CD4-positive, alpha-beta T cell treated with Interleukin-12 subunit alpha and Interleukin-12 subunit beta, for 1 hour (primary cell): ENCODE measurements at regions not wholly inside any gene's neighbourhood (a gene's known extent, or its start where the extent isn't known, plus 50 kb on each side); places are given as distances from the start of the nearest gene placed in this dataset.
A peak's percentile ranks its signal among the peaks of the same experiment; 100 is the strongest.

ENCODE experiments used
- DNase-seq: peaks from one replicate; pipeline ENCODE4 v3.0.0-alpha.2; 2020

DNA sequence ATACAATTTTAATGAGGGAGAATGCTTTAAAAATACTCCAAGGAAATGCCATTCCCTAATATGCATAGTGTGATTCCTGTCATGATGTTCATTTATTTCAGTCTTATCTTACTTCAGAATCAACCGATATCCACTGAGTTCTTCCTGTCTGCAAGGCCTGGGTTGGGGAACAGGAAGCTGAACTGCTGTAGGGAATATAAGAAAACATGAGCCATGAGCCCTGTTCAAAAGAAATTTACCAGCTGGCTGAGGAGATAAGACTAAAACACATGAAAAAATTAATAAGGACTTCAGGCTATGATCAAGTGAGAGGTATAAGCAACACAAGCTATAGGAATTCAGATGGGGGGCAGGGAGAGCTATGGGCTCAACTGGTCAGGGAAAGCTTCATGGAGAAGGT lies 184.7 kb downstream of the PLPP4 start:
- DNase-seq: no peak

DNA sequence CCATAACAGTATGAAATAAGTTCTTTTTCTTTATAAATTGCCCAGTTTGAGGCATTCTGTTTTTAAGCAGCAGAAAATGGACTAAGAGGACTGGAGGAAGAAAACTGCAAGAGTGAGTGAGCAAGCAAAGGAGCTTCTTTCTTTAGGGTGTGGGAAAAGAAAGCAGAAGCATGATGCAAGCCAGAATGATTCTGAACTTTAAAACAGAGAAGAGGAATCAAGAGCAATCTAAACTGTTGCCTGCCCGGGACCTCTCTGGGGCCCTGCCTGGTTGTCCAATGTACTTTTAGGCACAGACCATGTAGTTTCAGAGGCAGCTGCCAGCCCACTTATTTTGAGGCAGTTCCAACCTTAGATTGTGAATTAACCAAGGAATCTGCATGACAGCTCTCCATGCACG lies 186.3 kb downstream of the PLPP4 start:
- no peak for DNase-seq

DNA sequence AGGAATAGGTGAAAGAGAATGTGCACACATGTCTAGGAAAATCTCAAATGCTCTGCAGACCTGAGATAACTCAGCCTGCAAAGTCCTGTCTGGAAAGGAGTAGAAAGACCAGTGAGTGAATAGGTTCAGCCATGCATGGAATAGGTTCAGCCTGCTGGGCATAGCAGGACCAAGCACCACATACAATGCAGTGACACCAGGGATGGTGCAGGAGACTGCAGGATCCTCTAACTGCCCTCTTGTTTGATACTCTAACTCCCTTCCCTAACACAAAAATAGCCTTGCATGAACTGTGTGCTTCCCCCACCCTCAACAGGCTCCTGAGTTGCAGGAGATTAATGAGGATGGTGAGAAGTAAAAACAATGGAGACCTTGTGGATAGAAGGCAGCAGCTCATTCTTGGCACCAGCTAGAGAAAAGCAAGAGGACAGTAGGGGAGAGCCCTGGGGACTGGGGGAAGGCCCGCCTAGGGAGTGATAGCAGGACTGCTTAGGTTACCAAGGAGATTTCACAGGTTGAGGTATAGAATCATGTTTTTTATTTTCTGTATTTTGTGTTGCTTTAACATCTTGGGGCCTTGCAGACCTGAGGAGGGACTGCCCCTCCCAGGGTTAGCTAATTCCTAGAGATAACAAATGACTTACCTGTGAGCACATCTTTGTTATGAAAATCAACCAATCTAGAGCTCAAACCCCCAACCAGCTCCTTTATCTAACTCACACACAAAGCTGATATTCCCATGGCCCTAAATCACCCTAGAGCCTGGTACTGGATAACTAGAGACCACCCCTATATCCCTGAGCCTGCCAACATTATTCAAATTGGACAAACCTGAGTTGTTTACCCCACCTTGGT lies 187.8 kb downstream of the PLPP4 start:
- no peak for DNase-seq

DNA sequence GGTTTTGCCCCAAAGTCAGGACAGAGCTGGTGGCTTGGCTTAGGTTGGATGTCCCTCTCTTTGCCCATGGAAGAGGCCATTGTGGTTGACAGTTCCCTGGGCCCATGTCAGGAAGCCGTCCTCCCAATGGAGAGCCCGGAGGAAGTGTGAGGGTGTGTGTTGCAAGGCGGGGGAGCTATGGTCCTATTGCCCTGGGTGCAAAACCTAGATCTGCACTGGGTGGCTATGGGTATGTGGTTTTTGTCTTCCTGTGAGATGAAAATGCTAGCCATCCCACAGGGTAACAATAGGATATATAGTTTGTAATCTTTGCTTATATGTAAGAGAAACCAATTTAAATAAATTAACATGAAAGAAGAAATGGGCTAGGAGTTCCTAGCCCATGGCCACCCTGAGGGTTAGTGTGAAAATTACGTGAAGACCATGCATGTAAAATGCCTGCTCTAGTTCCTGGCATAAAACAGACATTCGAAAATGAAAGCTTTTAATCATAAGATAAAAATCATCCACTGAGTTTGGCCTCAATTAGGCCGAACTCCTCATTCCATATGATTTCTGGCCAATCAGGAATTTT lies 189.2 kb downstream of the PLPP4 start:
- DNase-seq: no peak

DNA sequence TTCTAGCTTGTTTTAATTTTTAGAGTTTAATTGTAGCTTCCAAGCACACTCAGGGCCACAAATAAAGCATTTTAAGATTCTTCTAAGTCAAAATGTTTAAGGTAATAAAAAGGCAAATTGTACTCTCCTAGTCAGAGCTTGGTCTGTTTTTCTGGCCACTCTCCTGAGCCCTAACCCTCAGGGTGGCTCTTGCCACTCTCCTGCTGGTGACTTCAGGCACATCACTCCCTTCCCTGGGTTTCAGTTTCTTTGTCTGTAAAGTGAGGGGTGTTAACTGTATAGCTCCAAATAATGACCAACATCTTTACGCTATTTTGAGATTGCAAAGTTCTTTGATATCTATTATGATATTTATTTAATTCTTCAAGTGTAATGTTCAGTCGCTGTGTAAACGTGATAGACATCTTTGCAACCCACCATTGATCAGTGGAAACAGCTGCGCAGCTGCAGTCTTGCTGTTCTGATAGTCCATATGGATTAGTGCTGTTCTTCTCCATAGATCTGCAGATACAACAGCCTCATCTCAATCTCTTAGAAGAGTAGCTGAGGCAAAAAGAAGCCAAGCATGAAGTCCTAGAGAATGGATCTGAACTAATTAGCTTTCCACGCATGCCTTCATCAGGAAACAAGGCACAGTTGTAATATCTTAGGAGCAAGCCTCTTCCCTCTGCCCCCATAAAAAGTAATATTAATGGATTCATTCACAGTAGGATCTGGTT lies 189.9 kb downstream of the PLPP4 start:
- DNase-seq: no peak

DNA sequence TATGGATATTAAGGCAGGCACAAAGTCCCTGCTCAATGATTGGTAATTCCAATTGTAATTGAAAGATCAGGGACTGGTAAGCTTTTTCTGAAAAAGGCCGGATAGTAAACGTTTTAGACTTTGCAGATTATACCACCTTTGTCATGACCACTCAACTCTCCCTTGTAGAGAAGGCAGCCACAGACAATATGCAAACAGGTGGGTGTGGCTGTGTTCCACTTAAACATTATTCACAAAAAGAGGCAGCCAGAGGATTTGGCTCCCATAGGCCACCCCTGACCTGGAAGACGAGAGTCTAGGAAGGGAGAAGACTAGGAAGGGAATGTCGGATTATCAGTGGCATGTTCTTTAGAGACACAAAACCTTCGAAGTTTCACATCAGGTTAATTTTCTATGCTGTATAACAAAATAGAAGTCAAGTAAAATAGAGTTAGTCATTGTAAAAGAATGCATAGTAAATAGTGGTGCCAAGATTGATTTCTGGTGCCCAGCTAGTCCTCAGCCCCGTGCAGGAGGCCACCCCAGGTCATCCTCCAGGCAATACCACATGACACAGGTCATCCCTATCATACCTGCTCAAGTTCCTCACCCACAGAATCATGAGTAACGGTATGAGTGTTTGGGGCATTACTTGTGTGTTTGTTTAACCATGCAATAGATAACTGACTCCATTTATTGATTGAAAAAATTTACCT lies 193.8 kb downstream of the PLPP4 start:
- DNase-seq: no peak

DNA sequence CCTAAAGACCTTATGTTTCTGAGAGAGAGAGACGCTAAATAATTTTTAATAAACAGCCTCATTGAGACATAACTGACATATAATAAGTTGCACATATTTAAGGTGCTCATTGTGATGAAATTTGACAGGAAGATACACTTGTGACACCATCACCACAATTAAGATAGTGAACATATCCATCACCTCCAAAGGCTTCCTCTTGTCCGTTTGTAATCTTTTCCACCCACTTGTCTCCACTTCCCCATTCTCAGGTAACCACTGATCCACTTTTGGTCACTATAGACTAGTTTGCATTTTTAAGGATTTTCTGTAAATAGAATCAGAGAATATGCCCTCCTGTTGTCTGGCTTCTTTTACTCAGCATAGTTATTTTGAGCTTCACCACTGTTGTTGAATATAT lies 195.1 kb upstream of the WDR11 start:
- no peak for DNase-seq

DNA sequence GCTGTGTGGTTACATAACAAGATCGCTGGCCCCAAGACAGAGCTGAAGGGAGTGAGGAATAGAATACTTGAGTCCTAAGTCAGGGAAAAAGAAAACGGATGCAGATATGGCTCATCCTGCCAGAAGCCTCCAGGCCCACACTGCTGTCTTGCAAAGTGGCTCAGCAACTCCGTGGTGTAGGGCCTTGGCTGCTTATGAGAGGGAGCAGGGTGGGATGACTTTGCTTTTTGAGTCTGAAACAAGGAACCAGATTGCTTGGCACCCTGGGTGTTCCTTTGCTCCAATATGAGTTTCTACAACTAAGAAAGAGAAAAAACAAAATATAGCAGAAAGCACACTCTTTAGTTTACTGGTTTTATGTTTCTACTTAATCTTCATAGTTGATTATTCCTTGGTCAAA lies 193.8 kb upstream of the WDR11 start:
- DNase-seq: no peak

DNA sequence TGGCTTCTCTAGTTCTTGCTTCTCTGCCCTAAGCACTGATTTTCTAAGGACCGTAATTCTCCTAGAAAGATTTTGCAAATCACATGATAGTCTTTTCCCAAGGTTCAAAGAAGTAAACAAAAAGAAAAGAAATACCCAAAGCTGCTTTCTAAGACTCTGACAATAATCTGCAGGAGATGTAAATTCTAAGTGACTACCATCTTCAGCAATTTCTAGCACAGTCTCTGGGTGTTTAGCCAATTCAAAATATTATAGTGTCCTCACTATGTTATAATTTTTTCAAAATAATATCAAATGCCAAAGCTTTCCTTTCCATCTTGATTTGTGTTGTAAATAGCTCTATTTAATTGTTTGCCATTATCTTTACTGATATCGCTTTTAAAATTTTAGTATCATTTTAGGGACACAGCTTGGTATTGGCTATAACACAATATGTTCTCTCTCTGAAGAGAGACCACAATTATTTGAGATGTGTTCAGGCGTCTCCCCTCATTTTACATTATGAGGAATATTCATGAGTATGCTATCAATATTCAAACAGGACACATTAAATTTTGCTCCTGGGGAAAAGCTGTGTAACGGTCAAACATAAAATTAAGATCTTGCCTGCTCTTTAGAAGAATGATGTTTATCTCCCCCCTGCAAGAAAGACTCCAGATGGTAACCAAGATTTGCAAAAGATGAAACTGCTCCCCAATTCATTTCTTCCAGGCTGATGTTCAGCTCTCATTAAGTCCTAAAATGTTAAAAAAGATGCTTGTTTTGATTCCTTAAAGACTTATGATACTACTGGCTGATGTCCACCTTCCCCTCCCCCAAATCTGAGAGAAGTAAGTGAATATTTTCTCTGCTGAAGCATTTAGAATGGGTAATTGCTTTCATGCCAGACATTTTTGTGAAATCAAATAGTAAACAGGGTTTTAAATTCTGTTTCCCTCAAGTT lies 191.9 kb upstream of the WDR11 start:
- DNase-seq: no peak

DNA sequence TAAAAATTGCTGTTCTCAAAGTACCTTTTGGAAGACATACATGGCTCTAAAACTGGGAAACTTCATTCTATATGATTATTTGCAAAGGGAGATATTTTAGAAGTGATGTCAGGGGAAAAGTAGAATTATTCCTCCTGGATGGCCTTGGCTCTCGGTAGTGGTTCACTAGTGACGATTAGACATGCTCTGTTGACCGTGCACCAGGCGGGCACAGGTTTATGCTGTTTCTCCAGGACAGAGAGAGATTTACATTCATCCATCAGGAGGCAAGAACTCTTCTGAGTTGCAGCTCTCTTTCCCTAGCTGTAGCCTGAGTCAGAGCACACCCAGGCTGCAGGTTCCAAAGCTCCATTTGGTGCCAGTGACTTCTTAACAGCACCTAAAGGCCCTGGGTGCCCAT lies 184.9 kb upstream of the WDR11 start:
- DNase-seq: no peak

DNA sequence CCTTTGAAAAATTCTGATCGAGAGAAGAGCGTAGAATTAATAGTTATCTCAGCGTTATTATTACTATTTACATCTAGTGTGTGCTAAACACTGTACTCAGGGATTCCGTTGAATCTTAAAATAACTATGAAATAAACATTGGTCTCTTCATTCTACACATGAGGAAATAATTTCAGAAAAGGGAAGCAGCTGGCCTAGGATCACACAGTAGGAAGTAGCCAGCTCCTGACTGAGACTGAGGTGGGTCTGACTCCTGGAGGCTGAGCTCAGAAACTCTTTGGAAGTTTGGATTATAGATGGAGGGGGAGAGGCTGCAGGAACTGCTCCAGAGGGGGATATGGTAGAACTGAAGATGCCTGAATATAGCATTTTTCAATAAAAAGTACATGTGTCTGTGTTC lies 183.9 kb upstream of the WDR11 start:
- no peak for DNase-seq

DNA sequence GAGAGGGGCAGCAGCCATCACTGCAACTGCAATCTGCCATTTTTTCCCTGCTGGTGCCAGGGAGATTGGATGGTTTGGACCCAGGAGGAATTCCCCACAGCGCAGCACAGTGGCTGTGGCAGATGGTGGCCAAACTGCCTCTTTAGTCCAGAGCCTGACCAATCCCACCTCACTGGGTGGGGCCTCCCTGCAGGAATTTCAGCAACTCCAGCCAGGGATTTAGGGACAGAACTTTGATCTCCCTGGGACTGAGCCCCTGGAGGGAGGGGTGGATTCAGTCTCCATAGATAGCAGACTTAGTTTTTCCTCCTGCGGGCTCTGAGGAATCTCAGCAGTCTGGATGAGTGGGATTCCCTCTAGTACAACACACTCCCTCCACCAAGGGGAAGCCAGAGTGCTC lies 179.7 kb upstream of the WDR11 start:
- DNase-seq: no peak

DNA sequence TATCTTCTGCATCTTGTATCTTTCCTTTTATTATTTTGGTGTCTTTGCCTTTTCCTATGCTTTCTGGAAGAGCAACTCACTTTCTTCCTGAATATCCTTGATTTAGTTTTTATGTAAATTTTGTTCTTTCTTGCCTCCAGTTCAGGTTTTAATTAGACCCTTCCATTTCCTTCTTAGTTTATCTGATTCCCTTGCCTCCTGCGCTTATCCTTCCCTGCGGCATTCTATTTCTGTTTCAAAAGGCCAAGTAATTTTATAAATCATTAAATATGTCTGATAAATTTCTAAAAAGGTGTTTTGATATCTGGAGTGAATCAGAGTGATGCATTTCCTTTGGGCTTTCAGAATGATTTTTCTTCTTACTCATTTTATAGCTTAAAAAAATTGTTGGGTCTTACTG lies 167.7 kb upstream of the WDR11 start:
- no peak for DNase-seq

DNA sequence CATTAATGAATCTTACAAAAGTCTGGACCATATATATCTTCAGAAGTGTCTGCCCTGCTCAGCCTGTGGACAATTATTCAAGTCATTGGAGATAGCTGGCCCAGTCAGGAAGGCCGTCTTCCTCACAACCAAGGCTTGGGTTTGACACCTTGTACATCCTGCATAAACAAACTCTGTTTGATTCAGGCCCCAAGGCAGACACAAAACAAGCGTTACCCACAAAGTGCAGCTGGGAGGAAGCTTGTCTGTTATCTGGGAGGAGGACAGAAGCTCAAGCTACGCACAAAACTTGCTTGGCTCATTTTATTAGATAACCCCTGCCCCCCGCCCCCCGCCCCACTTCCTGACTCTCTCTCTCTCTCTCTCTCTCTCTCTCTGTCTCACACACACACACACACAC lies 166.9 kb upstream of the WDR11 start:
- peak; percentile 33 for DNase-seq

DNA sequence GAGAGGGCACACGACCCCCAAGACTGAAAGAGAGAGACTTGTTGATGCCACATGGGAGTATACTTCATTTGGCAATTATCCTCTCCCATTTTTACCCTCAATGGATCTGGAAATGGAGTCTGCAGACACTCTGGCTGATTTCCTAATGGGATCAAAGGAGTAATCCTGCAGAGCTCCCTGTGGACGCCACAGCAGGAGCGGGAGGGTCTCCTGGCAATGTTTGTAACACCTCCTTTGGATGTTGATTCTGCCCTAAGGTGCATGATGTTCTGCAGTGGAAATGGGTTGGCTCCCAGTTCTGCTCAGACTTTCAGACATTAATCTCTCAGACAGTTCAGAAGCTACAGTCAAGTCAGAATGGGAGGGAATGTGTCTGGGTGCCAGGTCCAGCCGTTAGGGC lies 166.0 kb upstream of the WDR11 start:
- no peak for DNase-seq

DNA sequence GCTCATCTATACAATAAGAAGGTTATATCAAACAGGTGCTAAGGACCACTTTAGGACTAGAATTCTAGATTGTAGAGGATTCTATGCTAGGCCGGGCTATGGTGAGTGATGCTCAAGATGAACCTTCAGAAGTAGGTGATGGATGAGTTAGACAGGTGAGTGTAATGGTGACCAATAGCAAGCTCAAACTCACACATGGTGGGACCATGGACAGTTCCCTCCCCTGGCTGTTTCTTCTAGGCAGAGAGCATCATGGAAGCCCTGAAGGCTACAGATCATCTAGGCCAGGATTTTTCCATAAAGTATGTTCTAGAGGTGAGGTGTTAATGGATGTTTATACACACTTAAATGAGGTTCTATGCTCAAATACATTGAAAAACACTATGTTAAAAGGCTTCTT lies 162.2 kb upstream of the WDR11 start:
- DNase-seq: no peak

DNA sequence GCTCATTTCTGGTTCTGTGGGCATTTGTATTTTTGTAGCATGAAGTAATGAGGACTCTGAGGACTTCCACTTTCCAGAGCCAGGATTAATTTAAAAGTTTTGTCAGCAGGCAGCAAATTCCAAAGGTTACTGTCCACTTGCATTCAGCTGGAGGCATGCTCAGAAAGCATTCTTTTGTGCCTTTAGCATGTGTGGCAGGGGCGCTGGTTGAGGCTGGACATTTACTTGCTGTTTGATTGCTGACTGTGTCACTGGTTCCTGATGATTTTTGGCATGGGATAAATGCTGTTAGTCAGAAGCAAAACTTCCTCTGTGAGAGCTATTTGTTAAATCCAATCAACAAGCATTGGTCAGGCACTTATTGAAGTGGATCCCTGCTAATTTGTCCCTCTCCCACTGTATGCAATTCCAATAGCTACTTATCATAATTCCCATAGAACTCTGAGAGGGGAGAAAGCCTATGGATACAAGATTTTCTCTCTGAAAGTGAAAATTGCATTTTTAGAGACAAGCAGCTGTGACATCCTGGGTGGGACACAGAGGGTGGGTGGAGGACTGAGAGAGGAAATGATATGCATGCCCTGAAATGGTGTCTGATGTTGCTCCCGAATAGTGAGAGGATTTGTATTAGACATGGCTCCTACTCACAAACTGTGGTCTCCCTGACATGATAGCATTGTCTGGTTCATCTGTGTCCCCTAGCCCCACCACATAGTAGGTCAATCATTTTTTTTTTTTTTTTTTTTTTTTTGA lies 161.2 kb upstream of the WDR11 start:
- no peak for DNase-seq

DNA sequence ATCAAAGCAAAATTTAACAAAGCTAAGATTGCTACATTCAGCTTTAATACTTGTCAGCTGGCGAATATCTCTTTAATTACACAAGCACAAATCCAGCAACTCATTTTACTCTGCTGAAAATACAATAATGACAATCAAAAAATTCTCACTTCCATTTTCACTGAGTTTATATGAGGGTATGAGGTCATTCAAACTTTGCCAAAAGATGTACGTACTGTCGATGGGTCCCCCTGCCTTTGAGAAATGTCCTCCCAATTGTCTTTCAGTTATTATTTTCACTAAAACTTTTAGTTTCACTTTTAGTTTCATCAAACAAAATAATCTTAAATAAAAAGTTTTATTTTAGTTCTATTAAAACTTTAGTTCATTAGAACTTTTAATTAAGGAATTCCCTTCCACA lies 159.5 kb upstream of the WDR11 start:
- DNase-seq: no peak

DNA sequence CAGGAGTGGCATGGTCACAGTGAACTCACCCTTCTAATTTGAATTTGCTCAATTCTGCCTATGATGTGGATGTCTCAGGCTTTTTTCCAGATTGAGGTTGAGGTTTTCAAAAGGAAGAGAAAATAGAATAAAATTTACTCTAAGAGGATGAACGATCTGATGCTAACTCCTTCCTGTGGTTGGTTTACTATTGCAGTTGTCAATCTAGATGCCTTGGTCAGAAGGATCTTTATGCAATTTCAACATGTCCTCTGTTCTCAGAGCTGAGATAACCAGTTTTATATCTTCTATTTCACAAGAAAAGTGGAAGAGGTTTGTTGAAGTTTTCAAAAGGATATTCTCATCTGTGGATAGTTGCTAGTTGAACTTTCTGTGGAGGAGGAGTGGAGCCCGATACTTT lies 150.7 kb upstream of the WDR11 start:
- DNase-seq: no peak

DNA sequence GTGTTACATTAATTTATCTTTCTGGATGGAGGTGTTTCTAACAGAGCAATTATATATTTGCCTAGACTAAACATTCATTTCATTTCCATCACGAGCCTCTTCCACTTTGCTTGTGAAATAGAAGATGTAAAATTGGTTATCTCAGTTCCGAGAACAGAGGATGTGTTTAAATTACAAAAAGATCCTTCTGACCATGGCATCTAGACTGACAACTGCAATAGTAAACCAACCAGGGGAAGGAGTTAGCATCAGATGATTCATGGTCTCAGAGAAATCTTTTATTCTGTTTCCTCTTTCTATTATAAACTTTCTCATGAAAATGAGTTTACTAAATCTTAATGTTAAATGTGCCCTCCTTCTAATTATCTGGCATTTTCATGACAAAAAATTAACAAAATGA lies 149.8 kb upstream of the WDR11 start:
- DNase-seq: no peak

DNA sequence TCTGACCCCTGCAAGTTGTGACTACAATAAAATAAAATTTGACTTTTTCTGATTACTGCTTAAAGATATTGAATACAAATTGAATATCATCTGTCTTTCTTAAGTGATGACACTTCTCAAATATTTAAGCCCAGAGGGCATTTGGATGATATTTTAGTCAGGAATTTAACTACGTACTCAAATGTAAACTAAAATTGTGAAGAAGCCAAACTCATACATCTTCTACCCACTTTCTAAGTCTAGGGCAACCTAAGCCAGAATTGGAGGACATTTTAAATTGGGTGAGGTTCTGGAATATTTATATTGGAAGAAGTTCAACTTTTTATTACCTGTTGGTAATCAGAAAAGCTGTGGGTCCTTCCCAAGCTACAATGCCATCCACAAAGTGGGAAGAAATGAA lies 149.1 kb upstream of the WDR11 start:
- DNase-seq: no peak

DNA sequence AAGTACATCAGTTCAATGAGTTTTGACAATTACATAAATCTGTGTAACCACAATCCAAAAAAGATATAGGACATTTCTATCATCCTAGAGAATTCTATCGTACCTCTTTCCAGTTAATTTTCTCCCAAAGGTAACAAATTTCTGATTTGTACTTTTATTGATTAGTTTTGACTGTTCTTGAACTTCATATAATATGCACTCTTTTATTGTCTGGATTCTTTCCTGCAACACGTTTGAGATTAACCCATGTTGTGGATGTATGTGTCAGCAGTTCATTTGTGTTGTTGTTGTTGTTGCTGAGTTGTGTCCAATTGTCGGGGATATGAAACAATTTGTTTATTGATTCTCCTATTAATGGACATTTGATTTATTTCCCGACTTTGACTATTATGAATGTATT lies 145.9 kb upstream of the WDR11 start:
- no peak for DNase-seq
